ENCODE measurements at regions not wholly inside any gene's neighbourhood (a gene's known extent, or its start where the extent isn't known, plus 50 kb on each side); places are given as distances from the start of the nearest gene placed in this dataset.

DNA sequence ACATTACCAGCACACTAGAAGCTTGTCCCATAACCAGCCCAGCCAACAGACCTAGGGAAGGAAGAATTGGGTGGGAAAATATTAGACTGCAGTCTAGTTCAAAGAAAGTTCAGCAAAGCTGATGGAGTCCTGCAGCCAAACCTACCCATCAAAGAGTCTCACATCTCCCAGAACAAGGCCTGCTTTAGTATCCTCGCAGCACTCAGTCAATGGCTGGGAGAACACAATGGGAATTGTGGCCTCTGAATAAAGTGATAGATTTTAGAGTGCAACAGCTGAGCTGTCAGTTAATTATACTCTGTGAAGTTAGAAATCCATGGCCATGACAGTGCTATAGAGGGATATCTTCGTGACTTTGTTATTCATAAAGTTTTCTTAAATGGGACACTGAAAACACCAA lies 207.2 kb upstream of the NAALADL2 start:
- no peak for DNase-seq (ENCODE audit: low read depth)

DNA sequence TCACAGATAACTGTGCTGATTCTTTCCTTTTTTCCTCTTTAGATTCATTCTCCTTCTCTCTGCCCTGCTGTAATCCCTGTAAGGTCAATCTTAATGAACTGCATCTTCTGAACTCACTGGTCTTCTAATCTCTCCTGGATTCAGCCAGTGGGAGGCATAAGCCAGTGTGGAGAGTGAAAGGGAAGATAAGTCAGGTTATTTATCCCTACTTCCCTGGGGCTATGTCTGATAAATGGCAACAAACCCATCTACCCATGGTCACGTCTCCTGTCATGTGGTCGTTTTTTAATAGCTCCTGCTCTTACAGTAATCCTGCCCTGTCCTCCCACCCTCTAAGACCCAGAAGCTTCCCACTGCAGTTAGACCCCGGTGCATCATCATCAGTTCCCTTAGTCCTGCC lies 199.6 kb upstream of the NAALADL2 start:
- DNase-seq (ENCODE audit: low read depth), result no peak

DNA sequence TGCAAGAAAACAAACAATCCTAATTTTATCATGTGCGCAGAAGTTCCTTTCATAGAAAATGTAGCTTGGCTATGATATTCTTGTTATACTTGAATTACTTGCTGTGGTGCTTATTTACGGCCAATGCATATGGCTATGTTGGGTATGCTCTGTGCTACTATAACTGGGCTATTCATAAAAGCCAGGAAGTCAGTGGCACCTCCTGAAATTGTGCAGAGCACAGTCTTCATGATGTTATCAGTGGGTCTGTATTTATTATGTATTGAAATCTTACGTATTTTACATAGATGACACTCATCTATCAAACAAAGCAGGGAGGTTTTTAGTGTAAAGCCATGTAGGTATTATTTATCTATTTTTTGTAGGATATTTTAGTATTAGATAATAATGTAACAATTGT lies 196.5 kb upstream of the NAALADL2 start:
- no peak for DNase-seq (ENCODE audit: low read depth)

DNA sequence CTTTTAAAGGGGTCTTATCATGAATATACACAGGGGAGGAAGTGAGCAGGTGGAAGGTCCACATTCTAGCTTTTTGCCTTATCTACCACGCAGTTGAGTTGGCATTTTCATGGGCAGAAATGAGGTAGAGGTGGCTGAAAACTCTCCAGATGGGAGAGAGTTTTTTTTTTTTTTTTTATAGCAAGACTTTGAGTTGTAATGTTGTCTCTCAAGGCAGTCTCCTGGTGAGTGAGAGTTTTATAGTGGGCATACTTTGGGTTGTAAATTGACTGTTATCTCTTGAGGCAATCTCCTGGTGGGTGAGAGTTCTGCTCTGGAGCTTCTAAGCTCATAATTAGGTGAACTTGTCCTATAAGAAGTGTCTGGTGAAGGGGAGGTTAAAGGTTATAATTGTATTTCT lies 191.7 kb upstream of the NAALADL2 start:
- no peak for DNase-seq (ENCODE audit: low read depth)

DNA sequence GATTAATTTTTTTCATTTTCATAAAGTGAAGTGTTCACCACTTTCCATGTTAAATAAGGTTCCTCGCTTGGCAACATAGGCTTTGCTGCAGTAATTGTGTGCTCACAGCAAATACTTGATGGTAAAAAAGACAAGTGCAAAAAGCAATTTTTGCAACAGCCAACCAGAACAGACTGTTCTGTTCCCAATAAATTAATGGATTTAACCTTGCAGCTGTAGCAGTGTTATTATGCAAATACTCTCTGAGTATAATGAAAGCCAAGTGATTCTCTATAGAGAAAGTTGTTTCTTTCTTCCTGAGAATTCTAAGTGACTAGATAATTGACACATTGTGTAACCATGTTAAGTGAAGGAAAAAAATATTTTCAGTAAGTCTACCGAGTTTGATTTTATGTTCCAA lies 183.7 kb upstream of the NAALADL2 start:
- DNase-seq (ENCODE audit: low read depth), result no peak

DNA sequence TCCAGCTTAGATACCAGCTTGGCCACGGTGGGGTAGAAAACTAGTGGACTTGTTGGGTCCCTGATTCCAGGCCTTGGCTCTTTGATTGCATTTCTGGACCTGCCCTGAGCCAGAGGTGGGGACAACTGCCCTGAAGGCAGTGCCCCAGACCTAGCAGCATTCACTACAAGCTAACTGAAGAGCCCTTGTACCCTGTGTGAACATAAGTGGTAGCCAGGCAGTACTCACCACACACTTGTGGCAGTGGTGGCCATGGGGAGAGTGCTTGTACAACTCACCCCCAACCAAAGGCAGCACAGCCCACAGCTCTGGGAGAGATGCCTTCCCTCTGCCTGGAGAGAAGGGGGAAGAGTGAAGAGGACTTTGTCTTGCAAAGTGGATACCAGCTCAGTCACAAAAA lies 177.3 kb upstream of the NAALADL2 start:
- no peak for DNase-seq (ENCODE audit: low read depth)

DNA sequence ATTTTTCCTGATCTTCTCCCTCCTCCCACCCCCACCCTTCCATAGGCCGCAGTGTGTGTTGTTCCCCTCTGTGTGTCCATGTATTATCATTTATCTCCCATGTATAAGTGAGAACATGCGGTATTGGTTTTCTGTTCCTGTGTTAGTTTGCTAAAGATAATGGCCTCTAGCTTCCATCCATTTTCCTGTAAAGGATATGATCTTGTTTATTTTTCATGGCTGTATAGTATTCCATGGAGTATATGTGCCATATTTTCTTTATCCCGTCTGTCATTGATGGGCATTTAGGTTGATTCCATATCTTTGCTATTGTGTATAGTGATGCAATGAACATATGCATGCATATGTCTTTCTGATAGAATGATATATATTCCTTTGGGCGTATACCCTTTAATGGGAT lies 173.3 kb upstream of the NAALADL2 start:
- no peak for DNase-seq (ENCODE audit: low read depth)

DNA sequence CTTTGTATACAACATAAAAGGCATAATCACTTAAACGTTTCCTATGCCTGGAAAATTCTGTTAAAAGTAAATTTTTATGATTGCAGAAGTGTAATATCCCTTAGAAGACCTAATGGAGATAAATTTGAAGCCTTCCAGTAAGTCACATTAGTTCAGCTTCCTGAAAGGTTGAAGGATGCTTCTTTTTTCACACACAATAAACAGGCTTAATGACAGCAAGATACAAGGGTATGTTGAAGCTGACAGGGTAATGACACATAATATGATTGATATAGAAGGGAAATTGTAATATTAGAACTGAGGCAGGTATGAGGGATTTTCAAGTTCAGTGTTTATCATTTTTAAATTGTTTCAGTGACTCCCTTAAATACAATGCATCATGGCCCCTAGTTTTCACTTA lies 161.8 kb upstream of the NAALADL2 start:
- DNase-seq (ENCODE audit: low read depth), result no peak

DNA sequence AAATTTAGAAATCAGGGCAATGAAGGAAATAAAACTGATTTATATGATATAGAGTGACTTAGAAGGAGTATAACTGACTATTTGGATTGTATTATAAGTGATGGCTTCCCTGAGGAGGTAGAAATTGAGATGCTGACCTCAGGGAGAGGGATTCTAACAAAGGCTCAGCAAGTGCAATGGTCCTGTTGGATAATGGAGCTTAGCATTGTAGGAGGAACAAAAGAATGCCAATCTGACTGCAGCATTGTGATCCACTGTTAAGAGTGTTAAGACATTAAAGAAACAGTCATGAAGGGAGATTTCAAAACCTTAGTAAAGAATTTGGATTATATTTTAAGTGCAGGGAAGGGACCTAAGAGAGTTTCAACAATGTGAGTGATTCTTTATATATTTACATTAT lies 158.4 kb upstream of the NAALADL2 start:
- no peak for DNase-seq (ENCODE audit: low read depth)

DNA sequence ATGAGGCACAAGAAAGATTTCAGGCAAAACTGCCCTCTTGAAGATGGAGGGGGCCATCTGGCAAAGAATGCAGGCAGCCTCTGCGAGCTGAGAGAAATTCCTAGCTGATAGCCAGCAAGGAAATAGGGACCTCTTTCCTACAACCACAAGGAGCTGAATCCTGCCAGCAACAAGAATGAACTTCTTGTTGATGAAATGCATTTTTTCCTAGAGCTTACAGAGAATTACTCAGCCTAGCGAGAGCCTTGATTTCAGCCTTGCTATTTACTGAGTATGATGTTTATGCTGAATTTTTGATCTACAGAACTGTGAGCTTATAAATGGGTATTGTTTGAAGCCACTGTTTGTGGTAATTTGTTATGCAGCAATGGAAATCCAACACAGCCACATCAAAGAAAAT lies 148.5 kb upstream of the NAALADL2 start:
- no peak for DNase-seq (ENCODE audit: low read depth)

DNA sequence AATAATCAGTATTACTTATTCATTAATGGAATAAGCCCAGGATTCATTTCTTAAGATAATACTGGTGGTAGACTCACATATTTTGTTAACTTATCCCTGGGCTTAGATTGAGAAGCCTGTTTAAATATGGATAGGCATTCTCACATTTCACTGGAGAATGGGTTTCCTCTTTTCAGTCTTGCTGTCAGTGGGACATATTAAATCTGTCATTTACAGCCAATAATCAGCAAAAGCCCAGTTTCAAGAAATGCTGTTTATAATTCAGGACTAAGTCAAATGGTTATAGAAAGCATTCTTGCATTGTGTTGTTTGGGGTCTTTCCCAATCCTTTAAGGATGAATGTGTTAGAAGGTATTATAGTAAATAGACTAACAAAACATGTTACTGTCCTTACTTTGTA lies 143.7 kb upstream of the NAALADL2 start:
- no peak for DNase-seq (ENCODE audit: low read depth)

DNA sequence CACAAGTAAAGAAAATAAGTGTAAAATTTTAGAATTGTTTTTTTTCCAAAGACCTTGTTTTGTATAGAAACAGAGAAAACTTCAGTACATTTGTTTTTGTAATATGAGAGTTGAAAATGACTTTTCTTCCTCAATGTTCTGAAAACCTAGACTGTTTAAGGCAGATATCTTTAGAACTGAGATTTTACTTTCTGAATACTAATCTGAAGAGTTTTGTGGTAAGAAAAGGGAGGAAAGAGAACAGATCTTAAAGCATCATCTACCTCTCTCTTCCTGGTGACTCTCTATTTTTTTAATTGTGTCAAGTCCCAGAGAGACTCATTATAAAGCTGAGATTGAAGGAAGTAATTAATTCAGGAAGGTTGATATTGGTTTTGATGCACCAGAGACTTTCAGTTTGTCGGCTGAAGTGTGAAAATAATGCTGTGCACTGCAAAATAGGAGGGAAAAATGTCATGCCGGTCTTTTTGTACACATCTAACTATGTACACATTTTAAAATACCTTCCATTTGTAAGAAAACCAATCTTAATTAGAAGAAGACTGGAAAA lies 142.1 kb upstream of the NAALADL2 start:
- no peak for DNase-seq (ENCODE audit: low read depth)

DNA sequence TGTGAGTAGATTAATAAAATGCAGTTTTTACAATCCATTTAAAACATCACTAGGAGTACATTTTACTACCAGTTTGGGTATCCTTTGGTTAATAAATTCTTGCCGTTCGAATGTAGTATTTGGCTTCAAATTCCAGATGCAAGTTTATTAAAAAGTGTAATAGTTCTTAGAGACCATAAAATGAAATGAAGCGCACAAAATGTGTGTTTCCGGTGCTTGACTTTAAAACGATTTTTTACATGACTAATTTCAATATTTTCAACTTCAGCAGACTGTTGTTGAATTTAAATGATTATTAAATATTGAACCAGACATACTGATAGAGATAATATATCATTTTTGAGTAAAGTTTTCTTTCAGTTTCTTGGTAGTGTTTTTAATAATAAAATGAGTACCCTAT lies 138.4 kb upstream of the NAALADL2 start:
- no peak for DNase-seq (ENCODE audit: low read depth)

DNA sequence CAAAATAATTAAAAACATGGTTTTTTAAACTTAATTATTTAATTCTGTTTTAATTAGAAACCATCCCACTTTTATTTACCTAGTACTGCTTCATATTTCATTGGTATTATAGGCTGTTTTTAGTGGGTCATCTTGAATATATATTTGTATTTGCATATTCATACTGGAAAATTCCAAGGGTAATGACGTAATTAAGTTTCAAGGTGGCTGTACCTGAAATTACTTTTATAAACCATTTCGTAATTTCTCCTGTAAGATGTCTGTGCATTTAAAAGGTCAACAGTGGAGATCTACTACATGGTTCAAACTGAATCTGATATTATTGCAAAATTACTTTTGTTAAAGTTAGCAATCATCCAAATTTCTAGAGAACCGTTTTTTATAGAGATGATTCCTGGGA lies 133.8 kb upstream of the NAALADL2 start:
- DNase-seq (ENCODE audit: low read depth), result no peak

DNA sequence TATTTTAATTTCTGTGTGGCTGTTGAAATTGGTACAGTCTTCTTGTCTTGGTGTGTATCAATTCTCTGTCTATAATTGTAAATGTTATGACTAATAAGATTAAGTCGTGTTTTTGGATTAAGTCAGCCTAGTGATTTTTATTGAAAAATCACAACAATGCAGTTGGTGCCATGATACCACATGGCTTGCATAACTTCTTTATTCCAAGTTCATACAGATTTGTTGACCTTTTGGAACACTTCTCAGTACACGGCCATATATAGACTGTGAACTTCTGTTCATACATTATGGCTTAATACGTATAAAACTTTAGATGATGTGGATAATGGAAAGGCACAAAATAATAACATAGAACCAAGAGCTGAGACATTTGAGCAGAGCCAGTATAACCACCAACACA lies 121.2 kb upstream of the NAALADL2 start:
- DNase-seq (ENCODE audit: low read depth), result no peak

DNA sequence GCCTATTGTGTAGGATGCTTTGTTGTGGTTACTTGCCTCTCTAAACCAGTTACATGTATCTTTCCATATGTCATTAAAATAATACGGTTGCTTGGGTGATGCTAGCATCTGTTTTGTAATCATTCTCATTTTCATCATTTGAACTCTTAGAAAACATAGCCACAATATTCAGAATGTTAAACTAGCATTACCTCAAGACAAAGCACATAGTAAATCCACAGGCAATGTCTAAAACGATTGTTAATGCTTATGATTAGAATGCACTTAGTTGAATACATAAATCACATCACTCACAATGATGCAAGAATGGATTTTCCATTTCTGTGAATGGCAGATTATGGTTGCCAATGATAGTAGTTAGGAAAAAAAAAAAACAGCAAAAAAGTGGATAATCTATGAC lies 110.0 kb upstream of the NAALADL2 start:
- no peak for DNase-seq (ENCODE audit: low read depth)

DNA sequence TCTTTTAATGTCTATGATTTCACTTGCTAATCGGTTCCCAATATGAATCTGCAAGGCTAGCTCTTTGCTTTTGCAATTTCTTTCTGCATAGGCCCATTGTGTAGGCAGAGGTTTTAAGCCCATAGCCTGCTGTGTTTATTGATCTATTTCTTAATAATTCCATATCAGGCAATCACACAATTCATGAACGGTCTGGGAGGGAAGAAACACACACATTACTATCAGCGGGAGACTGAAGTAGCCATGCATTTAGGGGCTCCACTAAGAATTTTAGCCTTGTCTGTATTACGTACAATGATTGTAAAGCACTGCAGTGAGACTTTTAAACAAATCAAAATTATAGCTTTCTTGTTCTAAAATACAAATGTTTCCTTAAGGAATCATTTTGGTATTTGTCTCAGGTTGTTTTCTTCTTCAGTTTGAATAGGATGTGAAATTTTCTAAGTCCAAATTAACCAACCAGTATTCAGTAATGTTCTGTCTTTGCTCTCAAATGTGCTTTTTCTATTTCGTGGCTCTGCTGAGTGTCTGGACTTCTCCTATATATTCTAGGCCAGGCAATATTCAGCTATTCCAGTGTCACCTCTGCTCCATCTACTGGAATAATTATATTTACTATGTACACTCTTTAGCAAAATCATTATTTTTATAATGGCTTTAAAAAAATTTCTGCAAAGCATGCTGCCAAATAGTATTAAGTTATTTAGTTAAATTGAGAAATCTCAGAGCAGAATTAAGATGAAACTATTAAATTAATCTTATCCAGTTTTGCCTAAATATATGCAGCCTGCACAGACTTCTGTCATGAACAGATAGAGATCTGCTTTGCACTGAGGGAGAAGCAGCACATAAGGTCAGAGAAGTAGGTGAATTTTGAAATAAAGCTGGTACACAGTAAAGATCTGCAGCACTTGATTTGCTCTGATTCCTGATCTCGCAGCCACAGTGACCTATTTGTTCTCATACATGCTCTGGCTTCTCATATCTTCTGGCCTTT lies 103.0 kb upstream of the NAALADL2 start:
- no peak for DNase-seq (ENCODE audit: low read depth)

DNA sequence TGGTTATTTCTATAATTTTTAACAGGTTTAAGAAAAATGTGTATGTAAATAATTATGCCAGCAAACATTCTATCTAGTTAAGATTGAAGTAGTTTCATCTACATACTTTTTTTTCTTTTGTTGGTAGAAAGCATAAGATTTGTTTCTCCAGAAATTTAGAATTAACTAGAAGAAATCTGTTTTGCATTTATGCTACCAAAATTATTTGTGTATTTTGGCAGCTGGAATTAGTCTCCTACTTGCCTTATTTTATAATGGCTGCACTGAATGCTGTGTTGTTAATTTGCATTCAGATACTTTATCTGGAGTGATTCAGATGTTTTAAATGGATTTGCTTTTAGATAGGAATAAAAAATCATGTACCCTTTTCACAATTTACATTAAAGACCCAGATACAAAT lies 100.2 kb upstream of the NAALADL2 start:
- DNase-seq (ENCODE audit: low read depth), result no peak

DNA sequence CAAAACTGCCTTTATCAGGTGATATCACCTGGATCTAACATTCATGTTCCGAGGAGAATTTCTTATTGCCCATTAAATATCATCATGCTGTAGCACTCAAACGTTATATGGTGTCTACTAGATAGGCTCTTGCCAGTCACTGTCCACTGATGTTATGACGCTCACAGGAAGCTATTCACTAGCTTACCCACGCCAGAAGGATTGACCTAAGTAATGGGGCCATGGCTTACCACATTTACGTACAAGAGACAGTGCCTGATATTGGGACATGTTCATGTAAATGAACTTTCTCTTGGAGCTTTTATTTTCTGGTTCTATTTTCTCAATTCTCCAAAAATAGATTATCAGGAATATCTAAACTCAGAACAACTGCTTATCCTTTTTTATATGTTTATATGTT lies 91.7 kb upstream of the NAALADL2 start:
- DNase-seq (ENCODE audit: low read depth), result no peak

DNA sequence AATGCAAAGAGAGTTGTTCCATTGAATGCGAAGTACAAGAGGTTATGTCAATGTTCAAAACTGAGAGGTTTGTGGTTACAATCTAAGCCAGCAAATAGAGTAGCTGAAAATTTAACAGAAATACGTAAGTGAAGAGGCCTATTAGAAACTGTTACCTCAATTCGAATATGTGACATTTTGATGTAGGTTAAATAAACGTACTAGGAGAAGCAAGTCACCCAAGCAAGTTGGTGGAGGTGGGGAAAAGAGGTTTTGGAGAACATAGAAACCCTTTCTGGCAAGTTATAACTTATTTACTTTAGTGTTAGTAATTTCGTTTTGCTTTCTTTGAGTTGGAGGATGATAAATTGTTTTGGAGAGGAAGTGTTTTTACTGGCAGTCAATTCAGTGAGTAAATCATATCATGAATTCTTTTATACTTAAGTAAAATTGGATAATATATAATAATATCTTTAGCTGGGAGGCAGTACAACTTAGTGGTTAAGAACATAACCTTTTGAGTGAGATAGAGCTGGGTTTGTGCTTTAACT lies 91.2 kb upstream of the NAALADL2 start:
- DNase-seq (ENCODE audit: low read depth), result no peak

DNA sequence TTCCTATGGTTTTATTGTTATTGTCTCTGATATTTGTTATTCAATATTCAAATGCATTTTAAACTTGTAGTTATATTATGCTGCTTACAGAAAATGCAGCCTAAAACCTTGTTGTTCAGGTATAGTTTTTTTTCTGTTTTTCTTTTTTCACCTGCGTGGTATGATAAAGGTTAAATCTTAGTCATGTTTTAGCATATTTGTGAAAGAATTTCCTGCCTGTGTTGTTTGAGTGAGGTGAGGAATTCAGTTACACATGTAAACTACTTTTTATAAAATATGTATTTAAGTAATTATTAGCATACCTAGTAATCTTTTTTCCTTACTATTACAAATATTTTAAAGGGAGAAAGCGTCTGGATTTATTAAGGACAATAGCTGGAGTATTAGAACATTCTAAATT lies 90.0 kb upstream of the NAALADL2 start:
- DNase-seq (ENCODE audit: low read depth), result no peak

DNA sequence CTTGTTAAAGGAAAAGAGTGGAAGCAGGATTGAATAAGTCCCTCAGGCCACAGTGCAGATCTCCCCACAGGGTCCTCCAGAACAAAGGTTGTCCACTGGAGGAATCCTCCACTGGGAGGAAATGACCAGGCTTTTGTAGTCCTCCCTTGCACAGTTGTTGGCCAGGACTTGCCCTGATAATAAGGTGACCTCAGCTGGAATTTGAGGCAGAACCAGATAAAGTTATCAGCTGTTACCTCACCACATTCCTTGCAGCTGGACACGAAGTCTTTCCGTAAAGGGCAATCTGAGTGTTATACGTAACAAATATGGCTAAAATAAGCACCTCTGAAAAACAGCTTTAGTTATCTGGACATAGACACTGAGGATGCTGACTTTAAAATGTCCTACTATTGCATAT lies 83.5 kb upstream of the NAALADL2 start:
- DNase-seq (ENCODE audit: low read depth), result no peak

DNA sequence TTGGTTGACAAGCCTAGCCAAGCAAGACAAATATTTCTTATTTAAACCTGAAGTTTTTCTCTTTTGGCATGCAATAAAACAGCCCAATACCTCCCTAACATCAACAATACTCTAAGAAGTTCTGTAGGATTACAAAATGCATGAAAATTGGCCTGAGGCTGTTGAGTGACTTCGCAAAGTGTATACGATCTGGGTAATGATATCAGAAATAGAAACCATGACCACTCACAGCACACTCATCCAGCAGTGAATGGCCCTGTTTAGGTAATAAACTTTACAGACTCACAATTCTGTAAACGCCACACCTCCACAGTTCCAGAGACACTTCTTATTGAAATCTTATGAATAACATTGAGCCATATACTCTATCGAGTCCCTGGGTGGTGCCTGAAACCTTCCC lies 83.0 kb upstream of the NAALADL2 start:
- no peak for DNase-seq (ENCODE audit: low read depth)

DNA sequence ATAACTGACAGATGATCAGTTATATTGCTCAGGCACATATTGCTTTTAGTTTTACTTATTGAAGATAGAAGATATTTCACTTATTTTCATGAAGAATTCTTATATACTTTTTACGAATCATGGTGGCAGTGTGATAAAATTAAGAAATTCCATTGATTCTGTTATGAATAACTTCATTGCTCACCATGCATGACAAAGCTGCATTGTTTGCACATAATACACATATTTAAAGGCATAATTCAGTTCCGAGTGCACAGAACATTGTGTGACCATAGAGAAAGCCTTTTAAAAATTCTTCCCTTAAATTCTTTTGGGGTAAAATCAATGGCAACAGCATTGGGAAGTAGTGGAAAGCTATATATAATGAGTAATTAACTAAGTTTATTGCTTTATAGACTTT lies 82.5 kb upstream of the NAALADL2 start:
- DNase-seq (ENCODE audit: low read depth), result no peak
